ENCODE measurements at regions not wholly inside any gene's neighbourhood (a gene's known extent, or its start where the extent isn't known, plus 50 kb on each side); places are given as distances from the start of the nearest gene placed in this dataset.
"Not testable (repeated sequence)": the region's sequence is repeated elsewhere in the genome, so short reads cannot be mapped to it uniquely, and the experiment has no call there.

- DNase-seq (ENCODE audit: low read depth in 2 of 2) = no peak
Measured at GRCh38 chr10:25805986-25806385, 128.0 kb upstream of the MYO3A start.

GRCh38 chr10:25808372-25808771 lies 125.7 kb upstream of the MYO3A start:
- no peak for DNase-seq (ENCODE audit: low read depth in 2 of 2)

DNA sequence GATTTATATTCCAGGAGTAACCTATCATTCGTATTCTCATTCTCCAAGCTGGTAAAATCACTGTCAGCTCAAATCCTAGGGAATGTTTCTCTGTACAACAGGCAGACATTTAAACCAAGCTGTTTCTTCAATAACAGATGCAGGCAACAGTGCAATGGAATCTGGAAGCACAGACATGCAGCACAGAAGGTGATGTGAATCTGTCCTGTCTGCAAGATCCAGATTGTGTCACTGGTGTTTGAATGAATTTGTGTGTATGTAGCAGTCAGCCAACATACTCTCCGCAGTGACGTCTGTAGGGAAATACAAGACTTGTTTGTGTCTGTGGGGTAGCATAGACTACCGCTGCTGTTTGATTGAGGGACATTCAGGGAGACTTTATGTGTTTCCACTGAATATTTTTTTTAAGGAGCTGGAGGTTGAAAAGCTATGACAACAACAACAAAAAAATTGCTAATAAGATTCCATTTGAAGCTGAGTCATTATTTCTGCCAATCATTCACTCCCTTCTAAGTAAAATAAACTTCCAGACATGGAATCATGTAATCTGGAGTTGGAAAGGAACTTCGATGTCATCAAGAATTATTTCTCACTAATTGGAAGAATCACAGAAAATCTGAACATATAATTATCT lies 122.9 kb upstream of the MYO3A start:
- DNase-seq (ENCODE audit: low read depth in 2 of 2) = no peak

DNA sequence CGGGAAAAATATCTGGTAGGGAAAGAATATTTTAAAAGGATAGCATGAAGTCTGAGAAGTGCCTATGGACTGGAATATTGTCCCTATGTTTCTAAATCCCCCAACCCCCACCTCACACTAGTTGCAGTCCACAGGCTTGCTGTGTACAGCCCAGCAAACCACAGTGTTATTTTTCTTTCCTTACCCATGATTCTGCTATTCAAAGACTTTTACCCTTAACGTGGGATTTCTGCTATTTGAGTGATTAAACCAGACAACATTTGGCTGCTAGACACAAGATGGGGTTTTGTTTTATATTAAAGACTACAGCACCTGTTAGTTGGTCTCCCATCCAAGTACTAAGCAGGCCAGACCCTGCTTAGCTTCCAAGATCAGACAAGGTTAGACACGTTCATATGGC lies 120.5 kb upstream of the MYO3A start:
- DNase-seq (ENCODE audit: low read depth in 2 of 2) = no peak

DNA sequence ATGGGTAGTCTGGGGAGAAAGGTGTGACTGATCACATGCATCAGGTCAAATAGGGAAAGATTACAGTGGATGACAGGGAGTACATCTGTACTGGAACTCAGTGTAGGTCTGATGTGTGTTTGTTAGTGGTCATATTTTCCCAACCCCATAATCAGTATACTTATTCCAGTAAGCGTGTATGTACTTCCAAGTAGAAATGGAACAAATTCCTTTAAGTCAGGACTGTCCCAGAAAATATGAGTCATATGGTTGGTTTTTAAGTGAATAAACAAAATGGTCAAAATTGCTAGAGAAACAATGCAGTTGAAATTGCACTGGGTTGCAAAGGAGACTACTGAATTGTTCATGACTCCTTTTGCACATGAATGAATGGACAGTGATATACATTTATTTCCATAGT lies 118.8 kb upstream of the MYO3A start:
- no peak for DNase-seq (ENCODE audit: low read depth in 2 of 2)

GRCh38 chr10:25815999-25816768 lies 117.8 kb upstream of the MYO3A start:
- DNase-seq (ENCODE audit: low read depth in 2 of 2) = no peak

GRCh38 chr10:25817200-25817599 lies 116.8 kb upstream of the MYO3A start:
- no peak for DNase-seq (ENCODE audit: low read depth in 2 of 2)

- DNase-seq (ENCODE audit: low read depth in 2 of 2) = no peak
Measured at GRCh38 chr10:25818751-25819150, 115.3 kb upstream of the MYO3A start.

DNA sequence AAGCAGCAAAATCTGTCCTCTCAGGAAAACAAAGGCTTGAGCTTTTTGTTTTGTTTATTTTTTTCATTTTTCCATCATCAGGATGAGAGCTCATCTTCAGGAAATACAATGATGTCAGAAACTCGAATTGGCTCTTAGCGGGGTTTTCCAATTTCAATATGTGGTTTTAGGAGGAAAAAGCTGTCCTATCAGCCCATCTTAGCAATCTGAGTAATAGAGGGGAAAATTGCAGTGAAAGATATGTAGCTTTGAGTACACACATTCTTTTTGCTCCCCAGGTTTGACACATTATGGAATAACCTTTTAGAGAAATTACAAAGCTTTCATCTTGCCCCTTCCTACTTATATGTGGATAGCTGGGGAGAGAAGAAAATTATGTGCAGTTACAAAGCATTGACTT lies 113.6 kb upstream of the MYO3A start:
- DNase-seq (ENCODE audit: low read depth in 2 of 2) = peak in 1 of 2 donors; percentile 17

GRCh38 chr10:25820874-25821273 lies 113.2 kb upstream of the MYO3A start:
- peak in 1 of 2 donors; percentile 1 for DNase-seq (ENCODE audit: low read depth in 2 of 2)

GRCh38 chr10:25824050-25824449 lies 110.0 kb upstream of the MYO3A start:
- DNase-seq (ENCODE audit: low read depth in 2 of 2) = no peak

- DNase-seq (ENCODE audit: low read depth in 2 of 2) = no peak
Measured at GRCh38 chr10:25828475-25828874, 105.6 kb upstream of the MYO3A start.

- no peak for DNase-seq (ENCODE audit: low read depth in 2 of 2)
Measured at GRCh38 chr10:25831080-25831479, 102.9 kb upstream of the MYO3A start.

DNA sequence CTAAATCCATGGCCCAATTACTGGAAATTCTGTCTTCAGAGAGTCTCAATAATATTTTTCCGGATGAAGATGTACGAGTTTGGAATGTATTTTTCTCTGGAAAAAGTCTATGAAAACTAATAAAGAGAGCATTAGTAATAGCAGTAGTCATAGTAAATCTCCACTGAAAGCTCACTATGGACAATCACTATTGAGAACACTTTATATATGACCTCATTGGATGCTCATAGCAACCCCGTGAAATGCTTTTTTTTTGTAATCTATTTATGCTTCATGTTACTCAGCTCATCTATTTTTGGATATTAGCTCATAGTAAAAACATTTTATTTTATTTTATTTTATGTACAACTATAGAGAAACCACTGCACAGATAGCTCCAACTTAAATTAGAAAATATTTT lies 94.3 kb upstream of the MYO3A start:
- no peak for DNase-seq (ENCODE audit: low read depth in 2 of 2)

GRCh38 chr10:25840875-25841274 lies 93.2 kb upstream of the MYO3A start:
- not testable (repeated sequence) for DNase-seq (ENCODE audit: low read depth in 2 of 2)

DNA sequence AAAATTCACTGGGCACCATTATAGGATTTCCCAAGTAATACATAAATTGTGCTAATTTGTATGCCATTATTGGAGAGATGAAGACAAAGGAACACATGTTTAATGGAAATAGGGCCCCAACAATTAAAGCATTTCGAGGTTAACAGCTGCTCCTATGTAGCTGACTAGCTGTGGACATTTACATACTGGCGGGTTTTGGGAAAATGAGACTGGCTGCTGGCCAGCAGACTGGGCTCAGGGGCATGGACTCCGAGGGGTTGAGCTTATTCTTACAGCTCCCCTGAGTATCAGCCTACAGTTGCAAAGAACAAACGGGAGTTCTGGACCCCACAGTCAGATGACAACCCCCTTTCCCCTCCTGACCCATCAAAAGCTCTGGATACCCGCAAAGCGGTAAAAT lies 91.9 kb upstream of the MYO3A start:
- DNase-seq (ENCODE audit: low read depth in 2 of 2) = no peak

DNA sequence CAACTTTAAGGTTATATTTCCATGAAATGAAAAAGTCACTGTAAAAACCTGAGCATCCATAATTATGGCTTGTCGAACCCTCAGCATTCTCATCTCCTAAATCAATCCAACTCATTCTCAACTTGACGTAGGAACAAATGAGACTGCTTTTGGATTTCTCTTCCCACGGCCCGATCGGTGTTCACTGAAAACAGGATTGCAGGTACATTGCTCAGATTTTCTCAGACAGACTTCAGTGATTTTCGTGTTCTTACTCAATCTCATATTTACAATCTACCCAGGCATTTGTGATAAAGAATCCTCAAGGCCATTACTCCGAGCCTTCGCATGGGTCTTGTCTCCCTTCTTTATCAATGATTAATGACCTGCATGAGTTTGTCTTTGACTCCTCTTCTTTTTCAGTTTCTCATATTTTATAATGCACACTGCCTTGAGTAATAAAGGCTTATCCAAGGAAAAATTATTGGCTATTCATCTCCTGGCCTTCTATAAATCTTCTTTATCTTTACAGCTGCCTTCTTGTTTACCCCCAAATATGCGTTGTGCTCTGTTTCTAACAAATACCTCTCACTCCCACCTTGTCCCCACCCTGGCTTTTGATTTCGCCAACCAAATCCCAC lies 90.4 kb upstream of the MYO3A start:
- DNase-seq (ENCODE audit: low read depth in 2 of 2) = no peak

DNA sequence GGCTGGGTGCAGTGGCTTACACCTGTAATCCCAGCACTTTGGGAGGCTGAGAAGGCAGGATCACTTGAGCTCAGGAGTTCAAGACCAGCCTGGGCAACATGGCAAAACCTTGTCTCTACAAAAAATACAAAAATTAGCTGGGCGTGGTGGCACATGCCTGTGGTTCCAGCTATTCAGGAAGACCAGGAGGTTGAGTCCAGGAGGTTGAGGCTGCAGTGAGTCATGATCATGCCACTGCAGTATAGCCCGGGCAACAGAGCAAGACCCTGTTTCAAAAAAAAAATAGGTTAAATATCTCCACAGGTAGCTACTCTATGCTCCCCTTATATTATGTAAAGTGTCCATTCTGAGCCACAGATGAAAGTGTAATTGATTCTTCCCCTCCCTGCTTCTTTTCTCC lies 89.3 kb upstream of the MYO3A start:
- not testable (repeated sequence) for DNase-seq (ENCODE audit: low read depth in 2 of 2)

- DNase-seq (ENCODE audit: low read depth in 2 of 2) = no peak
Measured at GRCh38 chr10:25849268-25849667, 84.8 kb upstream of the MYO3A start.

DNA sequence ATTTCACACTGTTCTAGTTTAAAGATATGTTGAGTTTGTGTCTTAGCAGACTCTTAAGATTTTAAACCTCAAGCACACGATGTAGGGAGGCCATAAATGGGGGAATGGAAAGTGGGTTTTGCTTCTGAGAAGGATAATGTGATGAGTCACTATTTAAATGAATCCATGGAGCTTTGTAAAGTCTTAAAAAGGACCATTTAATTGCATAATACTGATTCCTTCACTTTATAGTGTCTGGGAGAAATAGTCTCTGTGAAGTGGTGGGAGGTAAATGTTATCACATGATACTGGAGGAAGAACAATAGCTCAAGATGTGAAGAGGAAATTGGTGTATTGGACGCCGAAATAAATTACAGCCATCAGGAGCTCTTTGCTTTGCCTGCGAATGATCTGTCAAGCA lies 84.0 kb upstream of the MYO3A start:
- DNase-seq (ENCODE audit: low read depth in 2 of 2) = no peak

DNA sequence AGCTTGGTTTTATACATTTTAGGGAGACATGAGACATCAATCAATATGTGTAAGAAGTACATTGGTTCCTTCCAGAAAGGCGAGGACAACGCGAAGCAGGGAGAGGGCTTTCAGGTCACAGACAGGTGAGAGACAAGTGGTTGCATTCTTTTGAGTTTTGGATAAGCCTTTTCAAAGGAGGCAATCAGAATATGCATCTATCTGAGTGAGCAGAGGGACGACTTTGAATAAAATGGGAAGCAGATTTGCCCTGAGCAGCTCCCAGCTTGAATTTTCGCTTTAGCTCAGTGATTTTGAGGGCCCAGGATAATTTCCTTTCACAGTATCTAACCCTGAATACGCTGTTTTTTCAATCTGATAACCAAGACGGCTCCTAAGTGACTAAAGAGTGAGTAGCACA lies 82.5 kb upstream of the MYO3A start:
- no peak for DNase-seq (ENCODE audit: low read depth in 2 of 2)

DNA sequence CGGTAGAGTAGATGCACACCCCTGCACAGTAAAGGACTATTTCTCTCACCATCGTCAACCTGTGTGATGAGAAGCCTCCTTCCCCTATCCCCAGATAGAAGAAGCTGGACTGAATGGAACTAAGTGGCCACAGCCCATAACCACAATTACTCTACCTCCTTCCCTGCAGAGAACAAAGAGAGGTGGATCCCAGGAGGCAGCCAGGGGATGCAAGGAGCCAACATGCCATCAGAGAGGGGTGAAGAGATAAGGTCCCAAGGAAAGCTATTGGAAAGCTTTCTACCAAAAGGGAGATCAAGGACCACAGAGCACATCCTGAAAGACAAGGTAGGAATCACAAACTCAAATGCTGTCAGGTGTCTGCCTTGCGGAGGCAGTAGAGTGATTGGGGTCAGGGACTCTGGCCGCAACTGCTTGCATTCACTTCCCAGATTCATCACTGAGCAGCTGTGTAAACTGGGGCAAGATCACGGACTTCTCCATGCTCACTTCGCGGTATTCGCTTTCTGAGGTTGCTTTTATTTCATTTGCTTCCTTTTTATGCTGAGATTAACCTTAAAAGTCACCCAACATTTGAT lies 81.6 kb upstream of the MYO3A start:
- no peak for DNase-seq (ENCODE audit: low read depth in 2 of 2)

- DNase-seq (ENCODE audit: low read depth in 2 of 2) = no peak
Measured at GRCh38 chr10:25858076-25858475, 76.0 kb upstream of the MYO3A start.
